HG03039 (cell line): ENCODE measurements at regions not wholly inside any gene's neighbourhood (a gene's known extent, or its start where the extent isn't known, plus 50 kb on each side); places are given as distances from the start of the nearest gene placed in this dataset.
"Not testable (repeated sequence)": the region's sequence is repeated elsewhere in the genome, so short reads cannot be mapped to it uniquely, and the experiment has no call there.

ENCODE experiments used
- ATAC-seq: cut with Tn5 transposase; IDR thresholded peaks from one replicate; pipeline ENCODE4 v1.9.1; 2021; ENCODE audit warnings: mild to moderate bottlenecking, moderate library complexity; ENCODE audit not compliant: unreplicated experiment

- ATAC-seq = not testable (repeated sequence)
Observed at GRCh38 chr16:31581065-31581464, 53.4 kb downstream of the AHSP start.

- not testable (repeated sequence) for ATAC-seq
Observed at GRCh38 chr16:31601737-31602384, 74.2 kb downstream of the AHSP start.

DNA sequence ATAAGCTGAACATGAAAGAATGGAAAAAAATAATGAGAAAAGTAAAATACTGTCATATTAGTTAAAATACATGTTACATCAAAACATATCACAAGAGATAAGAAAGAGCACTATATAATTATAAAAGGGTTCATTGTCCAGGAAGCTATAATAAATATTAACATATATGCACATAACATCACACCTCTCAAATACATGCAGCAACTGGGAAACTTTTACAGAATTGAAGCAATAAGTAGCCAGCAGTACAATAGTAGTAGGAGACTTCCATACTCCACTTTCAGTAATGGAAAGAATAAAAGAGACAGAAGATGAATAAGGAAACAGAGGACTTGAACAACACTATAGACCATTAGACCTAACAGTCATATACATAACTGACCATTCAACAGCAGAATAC is 90.4 kb downstream of the AHSP start:
- no peak for ATAC-seq

- ATAC-seq = no peak
Observed at GRCh38 chr16:31636433-31636832, 108.7 kb downstream of the AHSP start.

- no peak for ATAC-seq
Observed at GRCh38 chr16:31641279-31641678, 113.6 kb downstream of the AHSP start.

- not testable (repeated sequence) for ATAC-seq
Observed at GRCh38 chr16:31655674-31656073, 128.0 kb downstream of the AHSP start.

DNA sequence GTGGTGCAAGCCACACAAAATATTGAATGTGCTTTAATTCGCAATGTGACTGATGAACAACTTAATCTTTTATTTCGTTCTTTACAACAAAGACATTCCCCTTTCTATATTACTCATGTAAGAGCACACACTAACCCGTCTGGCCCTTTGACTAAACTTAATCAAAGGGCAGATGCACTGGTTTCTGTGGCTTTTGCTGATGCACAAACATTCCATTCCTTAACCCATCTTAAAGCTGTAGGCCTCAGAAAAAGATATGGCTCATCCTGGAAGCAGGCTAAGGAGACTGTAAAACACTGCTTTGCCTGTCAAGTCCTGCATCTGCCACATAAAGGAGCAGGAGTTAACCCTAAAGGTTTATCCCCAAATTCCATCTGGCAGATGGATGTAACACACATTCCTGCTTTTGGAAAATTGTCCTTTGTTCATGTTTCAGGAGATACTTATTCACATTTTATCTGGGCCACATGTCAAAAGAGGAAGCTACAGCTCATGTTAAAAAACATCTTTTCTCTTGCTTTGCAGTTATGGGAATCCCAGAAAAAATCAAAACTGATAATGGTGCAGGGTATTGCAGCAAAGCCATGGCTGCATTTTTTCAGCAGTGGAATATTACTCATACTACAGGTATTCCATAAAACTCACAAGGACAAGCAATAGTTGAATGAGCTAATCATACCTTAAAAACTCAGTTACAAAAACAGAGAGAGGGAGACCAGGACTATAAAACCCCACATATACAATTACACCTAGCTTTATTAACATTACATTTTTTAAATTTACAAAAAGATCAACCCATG is 137.2 kb downstream of the AHSP start:
- ATAC-seq = no peak

DNA sequence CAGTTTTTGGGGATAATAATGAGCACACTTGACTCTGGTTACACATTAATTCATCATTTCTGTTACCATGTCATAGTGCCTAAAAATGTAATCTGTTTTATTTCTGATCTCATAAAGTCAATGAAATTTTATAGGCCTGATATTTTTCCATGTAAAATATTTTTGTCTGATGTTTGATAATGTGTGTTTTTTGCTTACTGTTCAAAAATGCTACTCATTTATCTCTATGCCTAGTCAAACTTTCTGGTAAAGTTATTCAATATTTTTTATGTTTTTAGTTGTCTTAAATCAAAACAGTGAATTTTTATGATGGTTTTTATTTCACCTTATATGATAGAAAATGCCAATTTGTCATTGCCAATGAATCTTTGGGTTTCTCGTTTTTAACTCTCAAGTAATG is 147.0 kb downstream of the AHSP start:
- ATAC-seq = no peak

- no peak for ATAC-seq
Observed at GRCh38 chr16:31676731-31677130, 149.0 kb downstream of the AHSP start.

DNA sequence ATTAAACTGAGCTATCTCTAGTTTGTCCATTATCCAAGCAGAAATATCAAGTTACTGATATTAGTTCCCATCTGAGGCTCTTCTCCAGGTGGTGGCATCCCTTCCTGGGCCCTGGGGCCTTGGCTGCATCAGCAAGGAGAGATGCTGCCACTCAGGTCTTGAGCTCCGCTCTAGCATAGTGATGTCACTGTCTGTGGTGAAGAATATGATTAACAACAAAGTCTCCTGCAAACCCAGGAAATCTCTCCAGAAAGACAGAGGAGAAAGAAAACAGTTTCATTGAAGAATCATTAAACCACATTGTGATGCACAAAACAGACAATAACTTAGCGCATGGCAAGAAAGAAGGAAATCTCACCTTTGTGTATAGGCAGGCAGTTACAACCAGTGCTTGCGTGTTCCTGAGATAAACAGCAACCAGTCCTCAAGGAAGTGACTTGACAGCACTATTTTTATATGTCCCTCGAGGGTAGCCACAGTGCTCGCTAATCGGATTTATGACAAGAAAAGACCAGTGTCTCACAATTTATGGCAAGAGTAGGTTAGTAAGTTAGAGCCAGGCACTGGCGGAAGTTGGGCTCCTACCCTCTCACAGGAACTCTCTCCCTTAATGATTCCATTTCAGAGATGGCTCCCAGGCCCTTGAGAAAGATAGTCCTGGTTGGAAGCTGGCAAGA is 151.1 kb downstream of the AHSP start:
- no peak for ATAC-seq

- ATAC-seq = not testable (repeated sequence)
Observed at GRCh38 chr16:31689331-31689730, 161.6 kb downstream of the AHSP start.

- not testable (repeated sequence) for ATAC-seq
Observed at GRCh38 chr16:31692338-31692737, 164.6 kb downstream of the AHSP start.

DNA sequence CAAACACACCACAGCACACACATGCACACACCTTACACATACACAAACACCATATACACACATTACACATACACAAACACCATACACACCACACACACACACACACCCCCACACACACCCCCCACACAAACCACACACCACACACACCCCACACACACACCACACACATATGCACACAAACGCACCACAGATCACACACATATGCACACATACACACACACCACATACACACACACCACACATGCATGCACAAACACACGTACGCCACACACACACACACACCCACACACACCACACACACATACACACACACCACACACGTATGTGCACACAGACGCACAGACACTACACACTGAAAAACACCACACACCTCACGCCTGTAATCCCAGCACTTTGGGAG is 166.0 kb downstream of the AHSP start:
- no peak for ATAC-seq

DNA sequence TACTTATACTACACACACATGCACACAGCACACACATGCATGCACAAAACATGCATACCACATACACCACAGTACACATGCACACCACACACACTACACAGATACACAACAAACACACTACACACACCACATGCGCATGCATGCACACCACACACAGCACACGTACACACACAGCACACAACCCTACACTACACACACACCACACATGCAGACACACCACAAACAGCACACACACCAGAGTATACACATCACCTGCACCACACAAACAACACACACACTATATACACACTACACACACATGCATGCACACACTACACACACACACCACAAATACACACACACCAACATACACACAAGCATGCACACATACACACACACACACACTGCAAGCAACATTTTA is 166.8 kb downstream of the AHSP start:
- no peak for ATAC-seq

DNA sequence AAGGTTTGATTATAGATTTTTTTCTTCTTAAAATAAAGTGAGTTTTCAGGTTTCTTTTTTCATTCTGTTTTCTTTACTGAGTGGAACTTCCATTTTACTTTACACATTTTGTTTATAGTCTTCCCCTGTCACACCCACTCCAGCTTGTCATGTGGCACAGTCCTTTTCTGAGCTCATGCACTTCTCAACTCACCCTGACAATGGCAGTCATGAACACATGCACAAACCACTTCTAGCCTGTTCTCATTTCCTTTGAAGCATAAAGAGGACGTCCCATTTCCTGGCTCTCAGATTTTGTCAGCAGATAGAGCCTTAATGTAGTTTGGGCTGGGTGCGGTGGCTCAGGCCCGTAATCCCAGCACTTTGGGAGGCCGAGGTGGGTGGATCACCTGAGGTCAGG is 168.0 kb downstream of the AHSP start:
- no peak for ATAC-seq

DNA sequence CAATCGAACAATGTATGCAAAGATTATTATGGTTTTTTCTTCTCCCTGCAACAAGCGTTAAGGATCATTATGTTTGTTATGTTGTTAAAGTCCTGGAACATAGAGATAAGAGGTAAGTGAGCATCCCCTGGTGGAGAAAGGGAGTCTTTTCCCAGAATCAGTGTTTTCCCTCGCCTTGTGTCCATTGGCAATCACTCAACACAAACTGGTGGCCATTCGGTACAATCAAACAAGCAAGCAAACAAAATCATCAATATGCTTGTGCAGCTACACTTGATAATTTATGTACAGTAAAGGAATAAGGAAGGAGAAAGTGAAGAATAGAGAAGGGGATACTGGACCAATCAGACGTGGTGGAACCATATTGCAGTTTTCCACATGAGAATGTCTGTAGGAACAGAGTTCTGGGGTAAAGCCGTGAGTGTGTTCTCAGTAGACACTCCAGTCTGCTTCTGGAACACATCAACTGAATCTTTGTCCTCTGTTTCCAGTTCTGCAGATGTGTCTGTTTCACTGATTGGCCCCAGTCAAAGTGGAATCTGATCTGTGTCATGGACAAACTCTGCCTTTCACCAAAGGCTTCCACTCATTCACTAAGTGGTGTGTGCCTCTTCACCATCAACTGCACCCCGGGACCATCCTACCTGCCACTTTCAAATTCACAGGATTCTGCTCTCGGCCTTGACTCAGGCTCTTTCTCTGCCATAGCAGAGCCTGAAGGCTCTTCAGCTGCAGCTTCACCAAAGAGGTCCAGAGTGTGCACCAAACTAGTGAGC is 169.5 kb downstream of the AHSP start:
- no peak for ATAC-seq

DNA sequence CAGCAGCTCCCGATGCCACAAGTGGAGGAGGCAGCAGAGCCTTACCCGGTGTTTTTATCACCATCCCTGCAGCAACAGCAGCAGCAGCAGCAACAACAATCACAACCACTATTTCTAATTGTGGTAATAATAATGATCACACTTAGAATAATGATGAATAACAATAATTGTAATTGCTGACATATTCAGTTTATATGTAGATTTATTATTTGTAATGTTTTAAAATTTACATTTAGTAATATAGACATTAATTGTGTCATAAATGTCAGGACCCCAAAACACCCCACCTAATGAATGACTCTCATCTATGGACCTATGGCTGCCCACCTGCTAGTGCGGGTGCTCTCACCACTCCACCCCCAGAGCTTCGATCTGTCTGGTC is 170.0 kb downstream of the AHSP start:
- no peak for ATAC-seq

- no peak for ATAC-seq
Observed at GRCh38 chr16:31698901-31699300, 171.2 kb downstream of the AHSP start.

GRCh38 chr16:31699601-31700000 is 171.9 kb downstream of the AHSP start:
- ATAC-seq = no peak

DNA sequence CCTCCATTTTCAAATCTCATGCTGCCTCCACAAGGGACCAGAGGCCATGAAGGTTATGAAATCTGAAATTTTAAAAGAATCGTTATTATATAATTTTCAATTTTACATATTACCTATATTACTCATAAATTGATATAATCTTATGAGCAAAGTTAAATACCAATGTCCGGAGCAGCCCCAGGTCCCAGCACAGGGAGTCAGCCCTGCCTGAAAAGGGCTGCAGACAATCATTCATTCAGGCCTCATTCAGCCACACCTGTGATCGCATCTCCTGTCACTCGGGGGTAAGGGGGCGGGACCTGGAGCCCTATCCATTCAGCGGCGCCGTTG is 172.5 kb downstream of the AHSP start:
- peak; percentile 89 for ATAC-seq
